H9 (cell line): ENCODE measurements at regions not wholly inside any gene's neighbourhood (a gene's known extent, or its start where the extent isn't known, plus 50 kb on each side); places are given as distances from the start of the nearest gene placed in this dataset.

Experiments
- DNase-seq: peaks from one replicate; pipeline ENCODE4 v3.0.0-alpha.2; 2017
- H2AFZ ChIP-seq: one replicate; pipeline ENCODE4 v1.6.1; 2013; ENCODE audit warnings: mild to moderate bottlenecking, low read length, control low read depth, moderate library complexity
- H2AK5ac ChIP-seq: 2 replicates; pipeline ENCODE4 v1.6.1; 2013; ENCODE audit warnings: low read length, control low read depth, mixed read lengths; ENCODE audit not compliant: insufficient read length
- H2BK120ac ChIP-seq: one replicate; pipeline ENCODE4 v1.6.1; 2013; ENCODE audit warnings: low read depth, mild to moderate bottlenecking, low read length, control low read depth, inconsistent platforms; ENCODE audit not compliant: poor library complexity, severe bottlenecking
- H2BK12ac ChIP-seq: 2 replicates; pipeline ENCODE4 v1.6.1; 2013; ENCODE audit warnings: low read length, control low read depth, mixed read lengths, low read depth; ENCODE audit not compliant: insufficient read length
- H2BK15ac ChIP-seq: 2 replicates; pipeline ENCODE4 v1.6.1; 2013; ENCODE audit warnings: low read depth, low read length, control low read depth
- H2BK20ac ChIP-seq: one replicate; pipeline ENCODE4 v1.6.1; 2013; ENCODE audit warnings: low read depth, mild to moderate bottlenecking, low read length, control low read depth, inconsistent platforms; ENCODE audit not compliant: poor library complexity, severe bottlenecking
- H2BK5ac ChIP-seq: 2 replicates; pipeline ENCODE4 v1.6.1; 2013; ENCODE audit warnings: low read length, control low read depth, mixed read lengths; ENCODE audit not compliant: insufficient read length
- H3K14ac ChIP-seq: 2 replicates; pipeline ENCODE4 v1.6.1; 2013; ENCODE audit warnings: low read length, control low read depth; ENCODE audit not compliant: insufficient read depth
- H3K18ac ChIP-seq: 2 replicates; pipeline ENCODE4 v1.6.1; 2013; ENCODE audit warnings: low read depth, mild to moderate bottlenecking, mixed read lengths, low read length, control low read depth; ENCODE audit not compliant: insufficient read length
- H3K23ac ChIP-seq: 2 replicates; pipeline ENCODE4 v1.6.1; 2013; ENCODE audit warnings: low read length, control low read depth, mixed read lengths, low read depth; ENCODE audit not compliant: insufficient read length
- H3K23me2 ChIP-seq: 2 replicates; pipeline ENCODE4 v1.6.1; 2013; ENCODE audit warnings: low read depth, mild to moderate bottlenecking, mixed read lengths, low read length, control low read depth; ENCODE audit not compliant: insufficient read length, poor library complexity, severe bottlenecking
- H3K27ac ChIP-seq: 2 replicates; pipeline ENCODE4 v1.5.1; 2013; ENCODE audit warnings: low read length, control low read depth, mixed read lengths, low read depth; ENCODE audit not compliant: insufficient read length
- H3K27me3 ChIP-seq: 2 replicates; pipeline ENCODE4 v1.6.1; 2013; ENCODE audit warnings: low read length, control low read depth, inconsistent platforms; ENCODE audit not compliant: insufficient read depth
- H3K4ac ChIP-seq: 2 replicates; pipeline ENCODE4 v1.6.1; 2013; ENCODE audit warnings: low read depth, mild to moderate bottlenecking, control low read depth, inconsistent platforms, low read length, moderate library complexity
- H3K4me1 ChIP-seq: 2 replicates; pipeline ENCODE4 v1.6.1; 2013; ENCODE audit warnings: low read length, control low read depth, inconsistent platforms; ENCODE audit not compliant: insufficient read depth
- H3K4me2 ChIP-seq: 2 replicates; pipeline ENCODE4 v1.6.1; 2013; ENCODE audit warnings: low read length, control low read depth, mixed read lengths; ENCODE audit not compliant: insufficient read length, insufficient read depth
- H3K56ac ChIP-seq: 2 replicates; pipeline ENCODE4 v1.6.1; 2013; ENCODE audit warnings: low read depth, mild to moderate bottlenecking, mixed read lengths, low read length, control low read depth; ENCODE audit not compliant: insufficient read length
- H3K79me1 ChIP-seq: 2 replicates; pipeline ENCODE4 v1.6.1; 2013; ENCODE audit warnings: low read depth, mild to moderate bottlenecking, moderate library complexity, low read length, control low read depth, inconsistent platforms; ENCODE audit not compliant: insufficient read depth, poor library complexity, severe bottlenecking
- H3K79me2 ChIP-seq: 2 replicates; pipeline ENCODE4 v1.6.1; 2013; ENCODE audit warnings: low read length, control low read depth, inconsistent platforms; ENCODE audit not compliant: insufficient read depth
- H3K9ac ChIP-seq: 2 replicates; pipeline ENCODE4 v1.6.1; 2013; ENCODE audit warnings: low read length, control low read depth, mixed read lengths; ENCODE audit not compliant: insufficient read length; ENCODE audit errors: extremely low read depth
- H3K9me3 ChIP-seq: one replicate; pipeline ENCODE4 v1.6.1; 2013; ENCODE audit warnings: low read depth, low read length, inconsistent platforms; ENCODE audit not compliant: control insufficient read depth
- H3T11ph ChIP-seq: one replicate; pipeline ENCODE4 v1.6.1; 2013; ENCODE audit warnings: mild to moderate bottlenecking, low read length, control low read depth, inconsistent platforms
- H4K20me1 ChIP-seq: one replicate; pipeline ENCODE4 v1.6.1; 2013; ENCODE audit not compliant: control insufficient read depth, insufficient read length, insufficient read depth
- H4K5ac ChIP-seq: 2 replicates; pipeline ENCODE4 v1.6.1; 2013; ENCODE audit warnings: low read depth, mild to moderate bottlenecking, mixed read lengths, low read length, control low read depth; ENCODE audit not compliant: insufficient read length
- H4K8ac ChIP-seq: replicated peaks from 2 replicates; pipeline ENCODE4 v1.6.1; 2013; ENCODE audit warnings: low read length, control low read depth, mixed read lengths, low read depth; ENCODE audit not compliant: insufficient read length
- H4K91ac ChIP-seq: 2 replicates; pipeline ENCODE4 v1.6.1; 2013; ENCODE audit warnings: low read depth, mild to moderate bottlenecking, moderate library complexity, mixed read lengths, low read length, control low read depth; ENCODE audit not compliant: insufficient read length
- H3K27ac Mint-ChIP-seq, 3 experiments: 2 replicates in 2 of 3; 3 replicates in 1 of 3; pipeline ENCODE4 v1.8.0; 2020 to 2021; ENCODE audit warnings: mixed read lengths in 3 of 3, mild to moderate bottlenecking in 1 of 3, moderate library complexity in 1 of 3
- H3K27me3 Mint-ChIP-seq: 2 replicates; pipeline ENCODE4 v1.8.0; 2021; ENCODE audit warnings: low read depth, mild to moderate bottlenecking, moderate library complexity, mixed read lengths
- H3K36me3 Mint-ChIP-seq, 3 experiments: 2 replicates in 2 of 3; 3 replicates in 1 of 3; pipeline ENCODE4 v1.8.0; 2020 to 2021; ENCODE audit warnings: low read depth in 3 of 3, mixed read lengths in 3 of 3; ENCODE audit not compliant: insufficient read depth in 1 of 3
- H3K4me1 Mint-ChIP-seq, 2 experiments: 2 replicates each; pipeline ENCODE4 v1.8.0; 2020; ENCODE audit warnings: mixed read lengths in 2 of 2
- H3K4me3 Mint-ChIP-seq, 2 experiments: 2 replicates in 1 of 2; 3 replicates in 1 of 2; pipeline ENCODE4 v1.8.0; 2020 to 2021; ENCODE audit warnings: mild to moderate bottlenecking in 2 of 2, mixed read lengths in 2 of 2, moderate library complexity in 1 of 2
- H3K9me3 Mint-ChIP-seq, 2 experiments: 2 replicates in 1 of 2; 3 replicates in 1 of 2; pipeline ENCODE4 v1.8.0; 2020; ENCODE audit warnings: mild to moderate bottlenecking in 2 of 2, mixed read lengths in 2 of 2, moderate library complexity in 1 of 2
- CTCF ChIP-seq: fragments of 200-600 bp; sonication (generic); conservative IDR thresholded peaks from 3 replicates; pipeline ENCODE4 v1.8.0; 2021; ENCODE audit warnings: antibody characterized with exemption, mild to moderate bottlenecking
- WGBS: extraction: QIAGEN DNeasy Blood & Tissue Kit; methylation state at CpG from one replicate; pipeline ENCODE4 v1.1.7; 2013; ENCODE audit warnings: missing lambda C conversion rate, low lambda C conversion rate, mixed read lengths; ENCODE audit not compliant: insufficient read length; ENCODE audit errors: extremely low coverage; 5-methylcytosine and 5-hydroxymethylcytosine counted together

- Histone ChIP-seq H3K56ac (no peak overlapping the region), H3K4ac (no peak overlapping the region), H3K23me2 (no peaks in the 10 kb centered on the region), H2BK12ac (no peak overlapping the region), H3K23ac (no peak overlapping the region), H4K91ac (no peak overlapping the region), H4K8ac (no peak overlapping the region), H4K5ac (no peak overlapping the region), H2BK5ac (no peak overlapping the region), H3K27ac (no peak overlapping the region), H3K79me1 (no peaks in the 10 kb centered on the region), H2AK5ac (no peak overlapping the region), H2BK20ac (no peak overlapping the region), H3K9ac (no peak overlapping the region), H3K9me3 (no peaks in the 10 kb centered on the region), H3K79me2 (no peaks in the 10 kb centered on the region), H3K14ac (no peak overlapping the region), H2BK120ac (no peak overlapping the region), H3T11ph (no peak overlapping the region), H3K18ac (no peak overlapping the region), H2AFZ (no peak overlapping the region), H3K4me1 (no peaks in the 10 kb centered on the region), H4K20me1 (no peaks in the 10 kb centered on the region), H2BK15ac (no peak overlapping the region), H3K27me3 (no peaks in the 10 kb centered on the region), H3K4me2 (no peak overlapping the region)
- H3K36me3 Mint-ChIP-seq: no peaks in the 10 kb centered on the region
- no peak overlapping the region for H3K4me3 Mint-ChIP-seq
- peaks cover 0 to 2% of the 10 kb centered on the region in 2 experiments; a peak in 2 of 5 replicates for H3K9me3 Mint-ChIP-seq
- no CpG with 5 or more reads among the region's 2 CpGs for WGBS
- 0 out of 7 replicates have a peak overlapping the region, but pooled peaks of 1 of the 3 experiments have one; percentile 36 for H3K27ac Mint-ChIP-seq
- no peak for DNase-seq
- H3K4me1 Mint-ChIP-seq: no peaks in the 10 kb centered on the region
- TF ChIP-seq CTCF: no peak
- no peaks in the 10 kb centered on the region for H3K27me3 Mint-ChIP-seq
These were observed 249.0 kb upstream of the ADRA1B start for GRCh38 chr5:159667286-159667685.
